ENCODE measurements at regions not wholly inside any gene's neighbourhood (a gene's known extent, or its start where the extent isn't known, plus 50 kb on each side); places are given as distances from the start of the nearest gene placed in this dataset.

DNA sequence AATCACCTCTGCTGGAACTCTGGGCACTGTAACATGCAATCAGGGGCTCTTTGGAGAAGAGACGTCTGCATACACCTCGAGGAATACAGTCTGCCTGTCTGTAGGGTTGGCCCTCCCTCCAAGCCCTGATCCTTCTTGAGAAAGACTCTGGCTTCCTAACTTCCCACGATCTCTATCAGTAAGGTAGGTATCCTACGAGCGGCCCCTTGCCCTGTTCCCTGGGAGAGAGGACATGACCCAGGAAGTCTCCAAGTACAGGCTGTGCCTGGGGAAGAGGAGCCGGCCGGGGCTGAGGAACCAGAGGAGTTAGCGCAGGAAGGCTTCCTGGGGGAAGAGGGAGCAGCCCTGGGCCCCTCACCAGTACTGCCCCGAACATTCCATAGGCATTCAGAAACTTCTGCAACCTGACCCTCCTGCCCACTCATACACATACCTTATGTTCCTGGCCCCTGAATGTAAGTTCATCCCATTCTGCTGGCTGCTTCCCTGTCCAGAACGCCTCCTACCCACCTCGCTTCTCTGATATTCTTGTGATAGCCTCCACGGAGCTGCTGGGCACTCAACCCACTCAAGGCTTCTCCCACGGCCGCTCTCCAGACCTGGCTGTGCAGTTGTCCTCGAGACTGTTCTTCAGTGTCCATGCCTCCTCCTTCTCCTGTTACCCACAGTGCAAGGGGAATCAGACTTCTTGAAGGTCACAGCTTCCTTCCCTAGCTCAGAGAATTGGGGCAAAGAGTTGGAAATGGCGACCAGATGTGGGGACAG lies 116.1 kb downstream of the CYP26B1 start:
- Histone ChIP-seq H3K27ac (ENCODE audit: low read depth in 2 of 2, low read length in 2 of 2) (no peak overlapping the region), H3K9me3 (ENCODE audit: control insufficient read depth in 2 of 3, insufficient read depth in 1 of 3, low read length in 3 of 3) (no peaks in the 10 kb centered on the region), H3K4me3 (ENCODE audit: low read length in 3 of 3) (no peak overlapping the region), H3K4me1 (ENCODE audit: control insufficient read depth in 2 of 3, insufficient read depth in 2 of 3, low read depth in 1 of 3, low read length in 3 of 3) (no peaks in the 10 kb centered on the region), H3K36me3 (ENCODE audit: control insufficient read depth in 2 of 3, insufficient read depth in 3 of 3, low read length in 3 of 3) (no peaks in the 10 kb centered on the region), H3K9ac (ENCODE audit: low read length in 3 of 3) (no peak overlapping the region), H3K27me3 (ENCODE audit: control insufficient read depth, insufficient read depth, low read length) (no peaks in the 10 kb centered on the region)
- FAIRE-seq (no peak), DNase-seq (no peak)
- intact Hi-C loops (cut with DNase I) = no loop called here
- TF ChIP-seq, protein P1, sequence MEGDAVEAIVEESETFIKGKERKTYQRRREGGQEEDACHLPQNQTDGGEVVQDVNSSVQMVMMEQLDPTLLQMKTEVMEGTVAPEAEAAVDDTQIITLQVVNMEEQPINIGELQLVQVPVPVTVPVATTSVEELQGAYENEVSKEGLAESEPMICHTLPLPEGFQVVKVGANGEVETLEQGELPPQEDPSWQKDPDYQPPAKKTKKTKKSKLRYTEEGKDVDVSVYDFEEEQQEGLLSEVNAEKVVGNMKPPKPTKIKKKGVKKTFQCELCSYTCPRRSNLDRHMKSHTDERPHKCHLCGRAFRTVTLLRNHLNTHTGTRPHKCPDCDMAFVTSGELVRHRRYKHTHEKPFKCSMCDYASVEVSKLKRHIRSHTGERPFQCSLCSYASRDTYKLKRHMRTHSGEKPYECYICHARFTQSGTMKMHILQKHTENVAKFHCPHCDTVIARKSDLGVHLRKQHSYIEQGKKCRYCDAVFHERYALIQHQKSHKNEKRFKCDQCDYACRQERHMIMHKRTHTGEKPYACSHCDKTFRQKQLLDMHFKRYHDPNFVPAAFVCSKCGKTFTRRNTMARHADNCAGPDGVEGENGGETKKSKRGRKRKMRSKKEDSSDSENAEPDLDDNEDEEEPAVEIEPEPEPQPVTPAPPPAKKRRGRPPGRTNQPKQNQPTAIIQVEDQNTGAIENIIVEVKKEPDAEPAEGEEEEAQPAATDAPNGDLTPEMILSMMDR (IDR thresholded peaks at IDR 0.05; ENCODE audit: borderline replicate concordance, extremely low read depth, insufficient read depth) = no peak

DNA sequence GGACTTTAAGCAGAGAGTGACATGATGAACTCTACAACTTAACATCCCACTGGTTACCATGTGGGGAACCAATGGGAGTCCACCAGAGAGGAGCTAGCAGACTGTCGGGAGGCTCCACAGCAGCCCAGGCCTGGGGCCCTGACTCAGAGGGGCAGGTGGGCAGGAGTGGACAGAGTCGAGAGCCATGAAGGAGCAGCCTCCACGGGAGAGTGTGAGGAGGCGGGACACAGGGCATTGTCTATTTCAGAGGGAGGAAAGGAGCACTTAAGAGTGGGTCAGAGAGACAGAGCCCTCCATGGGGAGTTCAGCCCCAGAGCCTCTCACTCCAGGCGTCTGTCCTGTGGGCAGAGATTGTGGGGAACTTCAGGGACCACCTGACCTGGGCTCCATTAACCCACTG lies 118.7 kb downstream of the CYP26B1 start:
- intact Hi-C loops (cut with DNase I) = no loop called here
- no peak overlapping the region for H3K4me3 ChIP-seq (ENCODE audit: low read length in 3 of 3)
- no peak overlapping the region for H3K27ac ChIP-seq (ENCODE audit: low read depth in 2 of 2, low read length in 2 of 2)
- DNase-seq (peak in 1 of 5 donors; percentile 1), FAIRE-seq (no peak)
- no peak overlapping the region for H3K9ac ChIP-seq (ENCODE audit: low read length in 3 of 3)
- no peaks in the 10 kb centered on the region for H3K36me3 ChIP-seq (ENCODE audit: control insufficient read depth in 2 of 3, insufficient read depth in 3 of 3, low read length in 3 of 3)
- H3K9me3 ChIP-seq (ENCODE audit: control insufficient read depth in 2 of 3, insufficient read depth in 1 of 3, low read length in 3 of 3) = no peaks in the 10 kb centered on the region
- H3K27me3 ChIP-seq (ENCODE audit: control insufficient read depth, insufficient read depth, low read length) = no peaks in the 10 kb centered on the region
- H3K4me1 ChIP-seq (ENCODE audit: control insufficient read depth in 2 of 3, insufficient read depth in 2 of 3, low read depth in 1 of 3, low read length in 3 of 3) = no peaks in the 10 kb centered on the region
- TF ChIP-seq, protein P1 (IDR thresholded peaks at IDR 0.05; ENCODE audit: borderline replicate concordance, extremely low read depth, insufficient read depth) = no peak

- no peak overlapping the region for H3K27ac ChIP-seq (ENCODE audit: low read depth in 2 of 2, low read length in 2 of 2)
- H3K4me3 ChIP-seq (ENCODE audit: low read length in 3 of 3) = no peak overlapping the region
- no peaks in the 10 kb centered on the region for H3K4me1 ChIP-seq (ENCODE audit: control insufficient read depth in 2 of 3, insufficient read depth in 2 of 3, low read depth in 1 of 3, low read length in 3 of 3)
- H3K27me3 ChIP-seq (ENCODE audit: control insufficient read depth, insufficient read depth, low read length) = no peaks in the 10 kb centered on the region
- FAIRE-seq (no peak), DNase-seq (no peak)
- TF ChIP-seq, protein P1 (IDR thresholded peaks at IDR 0.05; ENCODE audit: borderline replicate concordance, extremely low read depth, insufficient read depth) = no peak
- no peaks in the 10 kb centered on the region for H3K36me3 ChIP-seq (ENCODE audit: control insufficient read depth in 2 of 3, insufficient read depth in 3 of 3, low read length in 3 of 3)
- H3K9me3 ChIP-seq (ENCODE audit: control insufficient read depth in 2 of 3, insufficient read depth in 1 of 3, low read length in 3 of 3) = no peaks in the 10 kb centered on the region
- intact Hi-C loops (cut with DNase I) = no loop called here
- no peak overlapping the region for H3K9ac ChIP-seq (ENCODE audit: low read length in 3 of 3)
These were observed 119.2 kb downstream of the CYP26B1 start for GRCh38 chr2:72028351-72028995.
